ENCODE measurements at regions not wholly inside any gene's neighbourhood (a gene's known extent, or its start where the extent isn't known, plus 50 kb on each side); places are given as distances from the start of the nearest gene placed in this dataset.
A peak's percentile ranks its signal among the peaks of the same experiment; 100 is the strongest.

DNA sequence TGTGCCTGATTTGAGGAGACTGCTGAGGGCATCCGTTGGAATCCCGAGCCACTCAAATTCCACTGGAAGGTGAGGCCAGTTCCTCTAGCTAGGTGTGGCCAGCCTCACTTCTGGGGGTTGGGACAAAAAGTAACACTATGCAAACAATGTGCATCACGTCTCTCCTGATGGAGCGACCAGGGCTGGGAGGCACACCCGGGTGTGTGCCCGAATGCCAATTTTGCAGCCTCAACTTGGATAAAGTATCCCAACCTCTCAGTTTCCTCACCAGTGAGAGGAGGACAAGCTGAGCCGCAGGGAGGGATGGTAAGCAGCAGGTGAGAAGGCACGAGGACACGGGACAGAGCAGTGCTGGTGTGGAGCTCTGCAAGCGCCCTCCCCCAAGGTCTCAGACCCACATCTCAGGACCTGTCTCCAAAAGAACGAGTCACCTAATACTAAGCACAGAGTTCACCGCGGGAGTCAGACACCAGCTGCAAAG is 218.3 kb downstream of the HAUS1 start:
- DNase-seq (ENCODE audit: low spot score), result no peak

DNA sequence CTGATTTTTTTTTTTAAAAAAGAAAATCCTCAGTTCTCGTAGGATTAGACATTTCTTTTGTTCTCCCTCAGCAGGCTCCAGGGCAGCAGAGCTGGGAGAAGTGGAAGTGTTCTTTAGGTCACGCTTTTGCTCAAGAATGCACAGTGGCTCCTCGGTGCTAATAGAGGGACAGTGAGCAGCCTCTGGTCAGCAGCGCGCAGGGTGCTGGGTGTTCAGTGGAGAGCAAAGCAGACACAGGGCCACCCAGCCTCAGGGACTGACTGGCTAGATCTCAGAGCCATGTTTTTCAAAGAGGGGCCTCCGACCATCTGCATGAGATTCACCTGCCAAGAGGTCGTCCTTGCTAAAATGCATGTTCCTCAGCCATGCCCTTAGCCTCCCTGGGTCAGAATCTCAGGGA is 218.8 kb downstream of the HAUS1 start:
- DNase-seq (ENCODE audit: low spot score), result no peak

DNA sequence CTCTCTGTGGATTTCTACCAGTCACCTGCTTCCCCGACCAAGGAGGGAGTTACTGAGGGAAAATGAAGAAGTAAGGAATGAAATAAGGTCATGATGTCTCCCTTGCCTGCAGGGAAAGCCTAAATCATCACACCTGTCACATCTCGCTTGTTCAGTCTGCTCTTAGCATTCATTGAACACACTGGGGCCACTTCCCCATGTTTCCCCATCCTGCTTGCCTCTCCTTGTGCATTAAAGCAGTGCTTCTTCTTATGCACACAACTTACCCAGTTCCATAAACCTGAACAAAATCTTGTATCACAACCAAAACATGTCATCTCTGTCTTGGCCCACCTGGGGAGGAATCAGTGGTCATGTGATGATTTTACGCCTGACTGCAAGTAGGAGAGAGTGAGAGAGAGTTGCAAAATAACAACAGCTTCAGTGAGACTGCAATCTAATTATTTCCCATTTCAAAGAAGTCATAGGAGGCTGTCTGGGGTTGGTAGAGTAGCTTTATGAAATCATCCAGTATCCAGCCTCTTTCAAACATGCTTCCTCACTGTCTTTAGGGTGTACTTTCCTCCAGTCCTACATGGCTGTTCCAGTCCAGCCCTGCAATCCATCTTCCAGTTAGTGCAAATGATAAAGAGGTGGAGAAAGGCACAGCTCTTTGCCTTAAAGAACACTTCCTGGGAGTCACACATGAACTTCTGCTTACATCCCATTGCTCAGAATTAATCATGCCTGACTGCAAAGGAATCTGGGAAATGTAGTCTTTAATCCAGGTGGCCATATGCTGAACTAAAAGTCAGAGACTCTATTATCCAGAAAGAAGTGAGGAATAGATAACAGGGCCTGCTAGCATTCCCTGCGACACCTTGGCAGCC is 220.1 kb downstream of the HAUS1 start:
- peak; percentile 16 for DNase-seq (ENCODE audit: low spot score)

DNA sequence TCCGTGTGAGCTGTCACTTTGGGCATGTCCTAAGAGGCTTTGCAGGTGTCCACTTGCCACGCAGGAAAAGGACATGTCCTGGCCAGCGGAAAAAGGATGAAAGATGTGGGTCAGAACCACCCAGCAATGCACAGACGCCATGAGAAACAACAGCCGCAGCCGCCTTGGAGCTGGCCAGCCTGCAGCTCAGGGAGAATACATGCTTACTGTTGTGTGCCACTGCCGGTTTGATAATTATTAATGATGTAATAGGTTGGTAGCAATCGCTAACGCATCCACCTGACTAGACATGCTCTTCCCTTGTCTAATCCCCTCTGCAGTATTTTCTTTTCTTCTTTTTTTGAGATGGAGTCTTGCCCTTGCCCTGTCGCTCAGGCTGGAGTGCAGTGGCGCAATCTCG is 221.7 kb downstream of the HAUS1 start:
- DNase-seq (ENCODE audit: low spot score), result no peak

DNA sequence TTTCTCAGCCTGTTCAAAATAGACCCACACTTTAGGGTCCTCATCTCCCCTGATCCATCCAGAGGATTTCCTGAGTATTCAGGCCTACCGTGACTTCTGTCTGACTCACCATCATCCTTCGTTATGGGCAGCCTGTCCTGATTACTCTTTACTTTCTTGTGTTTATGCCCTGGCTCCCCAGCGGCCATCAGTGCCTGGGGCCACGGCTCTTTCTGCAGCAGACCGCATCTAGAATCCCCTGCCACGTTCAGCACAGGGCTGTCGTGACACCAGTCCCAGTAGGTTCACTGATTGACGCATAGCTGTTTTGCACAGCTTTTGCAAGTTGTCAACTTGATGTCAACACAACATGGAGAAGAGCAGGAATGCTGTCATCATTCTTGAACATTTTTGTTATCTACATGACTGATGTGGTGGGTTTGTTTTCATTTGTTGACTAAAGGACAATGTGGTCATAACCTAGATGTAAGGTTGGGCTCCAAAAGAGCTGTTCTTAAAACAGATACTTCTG is 225.6 kb downstream of the HAUS1 start:
- DNase-seq (ENCODE audit: low spot score), result no peak

DNA sequence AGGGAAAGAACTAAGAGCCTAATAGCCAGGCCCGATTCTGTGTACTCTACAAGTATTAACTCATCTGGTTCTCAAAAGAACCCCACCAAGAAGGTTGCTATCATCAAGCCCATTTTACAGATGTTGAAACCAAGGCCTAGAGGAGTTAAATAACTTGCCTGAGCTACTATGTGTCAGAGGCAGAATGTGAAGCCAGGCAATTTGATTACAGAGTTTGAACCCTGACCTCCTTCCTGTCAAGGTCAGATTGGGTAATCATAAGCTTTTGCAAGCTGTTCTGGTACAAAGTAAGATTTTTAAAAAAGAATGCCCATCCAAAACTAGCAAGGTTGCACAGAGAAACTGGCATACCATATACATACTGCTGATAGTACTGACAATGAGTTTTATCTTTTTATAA is 227.1 kb downstream of the HAUS1 start:
- DNase-seq (ENCODE audit: low spot score), result no peak

DNA sequence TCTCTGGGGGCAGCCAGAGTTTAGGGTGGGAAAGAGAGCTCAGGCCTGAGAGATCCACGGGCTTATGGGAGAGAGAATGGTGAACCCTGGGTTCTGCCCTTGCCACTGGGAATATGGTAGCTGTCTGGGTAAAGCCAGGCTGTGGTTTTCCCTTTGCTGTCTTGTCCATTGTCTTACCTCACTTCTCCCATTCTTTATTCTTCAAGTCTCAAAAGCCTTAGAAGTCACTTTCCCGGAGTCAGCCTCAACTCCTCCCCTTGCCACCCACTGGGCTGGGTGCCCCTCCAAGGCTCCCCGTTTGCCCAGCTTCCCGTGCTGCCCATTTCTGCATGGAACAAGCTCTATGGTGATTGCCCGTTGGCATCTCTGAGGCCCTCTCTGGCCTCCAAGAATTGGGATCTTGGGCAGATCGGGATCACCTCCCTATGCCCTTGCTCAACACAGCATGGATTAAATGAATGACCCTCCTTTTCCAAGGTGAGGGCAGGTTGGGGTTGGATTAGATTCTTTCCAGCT is 228.2 kb downstream of the HAUS1 start:
- no peak for DNase-seq (ENCODE audit: low spot score)

DNA sequence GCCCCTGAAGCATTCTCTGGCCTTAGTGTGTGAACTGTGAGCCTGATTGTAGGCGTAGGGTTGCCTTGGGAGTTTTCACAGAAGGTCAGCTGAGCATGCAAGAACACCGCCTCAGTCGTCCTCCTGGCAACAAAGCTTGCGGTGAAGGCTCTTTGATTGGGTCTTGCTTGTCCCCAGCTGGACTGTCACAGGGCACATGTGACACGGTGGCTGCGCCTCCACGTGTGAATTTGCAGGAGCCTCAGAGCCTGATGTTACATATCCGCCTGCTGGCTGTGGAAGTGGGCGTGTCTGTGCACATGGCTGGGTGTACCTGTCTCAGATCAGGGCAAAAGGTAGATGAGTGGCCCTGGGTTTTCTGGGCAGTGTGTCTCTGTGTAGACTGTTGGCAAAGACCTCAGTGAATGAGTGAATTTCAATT is 228.7 kb downstream of the HAUS1 start:
- no peak for DNase-seq (ENCODE audit: low spot score)

DNA sequence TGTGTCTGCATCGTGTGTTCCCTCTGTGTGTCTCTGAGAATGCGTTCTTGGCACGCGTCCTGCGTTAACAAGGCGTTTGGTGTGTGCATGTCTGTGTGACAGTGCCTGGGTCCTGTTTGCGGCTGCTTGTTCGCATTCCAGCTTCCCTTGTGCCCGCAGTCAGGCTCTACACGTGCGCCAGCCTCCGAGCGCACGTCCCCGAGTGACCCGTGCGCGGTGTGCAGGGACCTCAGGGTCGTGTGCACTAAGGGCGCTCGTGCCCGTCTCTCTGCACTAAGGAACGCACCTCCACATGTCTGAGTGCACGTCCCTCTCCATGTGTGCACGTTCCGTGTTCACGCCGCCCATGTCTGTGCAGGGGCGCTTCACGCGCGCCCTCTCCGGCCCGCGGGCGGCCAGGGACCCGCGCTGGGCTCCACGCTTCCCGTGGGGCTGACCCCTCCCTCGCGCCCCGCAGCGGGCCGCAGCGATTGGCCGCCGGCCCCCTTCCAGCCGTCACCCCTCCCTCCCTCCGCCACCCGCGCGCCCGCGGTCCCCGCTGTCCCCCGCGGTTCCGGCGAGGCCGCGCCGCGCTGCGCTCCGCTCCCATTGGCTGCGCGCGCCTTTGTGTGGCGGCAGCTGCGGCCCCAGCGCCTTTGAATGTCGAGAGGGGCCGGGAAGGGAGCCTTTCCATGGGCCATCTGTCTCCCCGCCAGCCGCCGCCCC is 229.4 kb downstream of the HAUS1 start:
- DNase-seq (ENCODE audit: low spot score), result no peak

DNA sequence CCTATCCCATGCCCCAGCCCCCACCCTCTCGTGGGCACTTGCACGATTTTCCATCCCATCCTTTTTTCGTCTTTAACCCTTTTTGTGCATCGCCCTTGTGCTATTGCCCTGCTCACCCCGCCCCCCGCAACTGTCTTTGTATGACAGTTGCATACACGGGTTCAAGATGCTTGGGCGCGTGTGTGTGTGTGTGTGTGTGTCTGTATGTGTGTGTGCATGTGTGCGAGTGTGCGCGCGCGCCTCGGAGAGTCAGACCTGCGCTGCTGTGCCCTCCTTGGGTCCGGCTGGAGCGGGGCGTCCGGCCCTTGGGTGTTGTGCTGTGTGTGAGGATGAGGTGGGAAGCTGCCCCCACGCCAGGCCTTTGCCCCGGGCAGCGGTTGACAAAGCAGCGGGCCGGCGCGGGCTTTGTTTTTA is 230.7 kb downstream of the HAUS1 start:
- no peak for DNase-seq (ENCODE audit: low spot score)

DNA sequence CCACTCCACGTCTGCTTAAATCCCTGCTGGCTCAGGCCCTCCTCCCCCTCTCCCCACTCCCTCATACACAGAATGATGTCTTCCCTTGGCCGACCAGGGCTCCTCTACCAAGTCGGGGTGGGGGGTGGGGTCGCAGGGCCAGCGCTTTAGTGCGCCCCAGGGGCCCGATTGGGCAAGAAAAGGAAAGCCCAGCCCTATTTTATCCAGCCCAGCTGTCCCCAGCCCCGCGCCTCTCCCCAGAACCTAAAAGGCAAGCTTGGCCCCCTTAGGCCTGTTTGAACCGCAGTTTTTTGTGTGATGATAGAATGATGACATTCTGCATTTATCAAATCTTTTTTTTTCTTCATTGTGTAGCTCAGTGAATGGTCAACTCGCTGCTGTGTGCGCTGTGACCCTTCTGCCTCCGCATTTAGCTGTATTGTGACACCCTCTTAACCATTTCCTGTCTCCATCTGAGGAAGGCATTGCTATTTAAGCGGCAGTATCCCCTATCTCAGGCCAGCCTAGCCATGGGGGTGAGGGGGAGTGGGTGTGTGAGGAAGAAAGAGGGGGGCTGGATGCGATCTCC is 231.4 kb downstream of the HAUS1 start:
- DNase-seq (ENCODE audit: low spot score), result no peak

DNA sequence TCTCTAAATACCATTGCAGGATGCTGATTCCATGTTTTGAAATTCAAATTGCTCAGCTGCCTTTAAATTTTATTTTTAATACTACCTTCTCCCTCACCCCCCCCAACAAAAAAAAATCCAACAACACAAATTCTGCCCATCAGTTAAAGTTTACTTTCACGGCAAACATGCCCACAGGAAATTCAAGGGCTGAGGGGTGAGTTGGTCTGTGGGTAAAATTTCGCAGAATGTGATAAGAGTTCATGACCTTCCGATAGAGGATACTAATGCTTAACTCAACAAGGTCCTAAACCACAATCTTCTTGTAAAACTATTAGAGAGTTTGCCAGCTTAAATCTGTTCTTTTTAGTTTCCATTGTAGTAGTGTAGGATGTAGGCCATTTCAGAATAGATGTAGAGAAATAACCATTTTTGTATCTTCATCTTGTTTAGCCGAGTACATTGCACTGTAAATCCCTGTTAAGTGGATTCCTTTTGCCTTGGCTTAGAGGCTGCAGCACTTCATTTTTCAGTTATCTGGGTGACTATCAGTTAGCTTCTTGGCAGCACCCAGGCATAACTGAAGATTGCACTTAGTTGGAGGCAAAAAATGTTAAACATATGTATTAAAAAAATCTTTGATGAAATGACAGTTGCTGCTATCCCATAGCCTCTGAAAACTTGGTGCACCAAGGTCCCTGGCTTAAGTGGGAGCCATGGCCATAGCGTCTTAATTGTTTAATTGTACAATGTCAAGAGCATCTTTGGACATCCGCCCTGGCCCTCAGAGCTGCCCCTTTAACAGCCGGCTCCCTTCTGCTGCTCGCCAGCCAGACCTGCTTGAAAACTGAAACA is 232.3 kb downstream of the HAUS1 start:
- DNase-seq (ENCODE audit: low spot score), result no peak

DNA sequence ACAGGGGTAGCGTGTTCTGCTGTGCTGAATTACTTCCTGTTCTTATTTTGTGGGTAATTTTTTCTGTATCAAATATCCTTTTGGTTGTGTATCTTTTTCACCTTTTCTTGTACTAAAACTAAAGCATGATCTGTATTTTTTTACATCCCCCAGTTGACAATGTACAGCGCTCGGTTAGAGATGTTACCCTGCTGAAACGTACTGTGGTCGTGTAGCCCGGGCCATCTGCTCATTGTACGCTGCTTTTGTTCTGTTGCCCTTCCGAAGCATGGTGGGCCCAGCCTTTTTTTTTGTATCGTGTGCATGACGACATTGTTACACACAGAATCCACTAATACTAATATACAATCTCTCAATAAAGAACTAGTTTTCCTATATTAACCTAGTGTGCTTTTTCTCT is 233.1 kb downstream of the HAUS1 start:
- no peak for DNase-seq (ENCODE audit: low spot score)

DNA sequence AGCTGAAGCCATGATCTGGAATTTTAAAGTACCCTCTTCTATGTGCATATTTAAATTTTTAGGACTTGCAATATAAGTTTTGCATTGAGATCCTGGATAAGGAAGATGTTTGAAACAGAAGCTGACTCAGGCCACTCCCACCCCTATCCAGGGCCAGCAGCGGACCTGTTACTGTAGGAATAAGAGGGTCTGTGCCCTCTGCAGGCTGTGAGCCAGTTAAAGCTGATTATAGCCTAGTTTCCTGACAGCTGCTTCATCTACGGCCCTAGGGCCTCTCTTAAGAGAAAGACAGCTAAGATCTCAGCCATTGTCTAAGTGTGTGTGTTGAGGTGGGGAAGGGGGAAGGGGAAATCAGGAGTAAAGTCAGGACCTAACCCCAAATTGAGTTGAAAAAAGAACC is 234.0 kb downstream of the HAUS1 start:
- DNase-seq (ENCODE audit: low spot score), result no peak

DNA sequence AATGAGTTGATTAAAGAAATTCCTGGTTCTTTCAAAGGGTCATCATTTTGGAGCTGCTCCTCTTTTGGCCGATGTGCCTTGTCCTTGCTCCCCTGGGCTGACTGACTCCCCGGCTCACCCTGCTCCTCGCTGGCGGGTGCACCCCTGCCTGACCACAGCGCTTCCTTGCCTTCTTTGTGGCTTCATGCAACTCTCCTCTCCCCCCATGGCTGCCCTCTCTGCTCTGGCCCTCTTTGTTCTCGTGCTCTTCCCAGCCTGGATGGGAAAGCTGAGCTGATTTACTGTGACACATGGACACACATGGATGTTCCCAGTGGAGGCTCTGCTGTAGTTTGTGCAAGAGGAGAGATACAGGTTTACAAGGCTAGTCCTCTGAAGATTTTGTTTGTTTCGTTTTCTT is 234.6 kb downstream of the HAUS1 start:
- DNase-seq (ENCODE audit: low spot score), result no peak

DNA sequence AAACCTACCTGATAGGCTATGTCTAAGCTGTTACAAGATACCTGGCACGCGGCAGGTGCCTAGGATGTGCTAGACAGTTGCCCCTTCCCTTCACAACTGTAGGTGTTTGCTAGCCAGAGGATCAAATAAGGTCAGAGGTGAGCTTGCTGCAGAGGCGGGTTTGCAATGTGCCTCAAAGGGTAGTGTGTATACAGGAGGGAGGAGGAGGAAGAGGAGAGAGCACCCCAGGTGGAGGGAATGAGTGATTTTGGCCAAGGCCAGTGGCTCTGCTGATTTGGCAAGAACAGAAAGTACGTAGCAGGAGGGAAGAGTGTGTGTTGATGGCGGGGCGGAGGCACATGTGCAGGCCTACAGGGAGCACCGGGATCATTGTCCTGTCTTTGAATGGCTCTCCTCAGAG is 236.5 kb downstream of the HAUS1 start:
- no peak for DNase-seq (ENCODE audit: low spot score)

DNA sequence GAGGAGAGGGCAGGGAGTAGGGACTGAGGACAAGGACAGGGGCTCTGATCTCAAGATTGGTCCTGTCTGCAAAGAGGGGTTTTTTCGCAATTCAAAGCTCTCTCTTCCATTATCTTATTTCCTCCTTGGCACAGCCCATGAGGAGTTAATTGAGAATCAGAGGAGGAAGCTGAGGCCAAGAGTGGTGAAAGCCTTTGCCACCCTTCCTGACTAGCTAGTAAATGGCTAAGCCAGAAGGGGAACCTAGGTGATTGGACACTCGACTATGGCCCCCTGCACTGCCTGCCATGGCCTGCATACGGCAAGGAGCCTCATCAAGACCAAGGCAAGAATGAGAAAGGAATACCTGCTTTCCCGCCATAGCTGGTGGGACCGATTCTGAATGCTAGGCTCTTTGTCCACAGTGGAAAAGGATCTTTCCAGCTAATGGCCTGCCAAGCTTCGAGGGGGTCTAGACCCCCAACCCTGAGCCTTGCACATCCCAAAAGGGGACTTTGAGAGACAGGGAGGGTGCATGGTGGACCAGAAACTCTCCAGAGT is 237.9 kb downstream of the HAUS1 start:
- no peak for DNase-seq (ENCODE audit: low spot score)

DNA sequence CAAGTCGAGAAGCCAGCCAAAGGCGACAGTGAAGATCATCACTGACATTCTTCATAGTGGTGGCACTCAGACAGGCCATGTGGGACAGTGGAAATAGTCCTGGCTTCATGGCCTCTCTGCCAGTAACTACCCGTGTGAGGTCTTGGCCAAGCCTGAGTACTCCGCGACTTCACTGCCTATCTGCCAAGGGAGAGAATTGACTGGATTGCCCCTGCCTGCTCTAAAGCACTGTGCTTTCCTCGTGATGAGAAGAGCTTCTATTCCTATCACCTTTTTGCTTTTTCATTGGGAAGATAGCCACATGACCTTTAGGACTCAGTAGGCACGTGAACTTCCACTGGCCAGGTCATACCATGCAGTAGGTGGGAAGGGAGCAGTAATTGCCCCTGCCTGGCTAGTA is 239.3 kb downstream of the HAUS1 start:
- DNase-seq (ENCODE audit: low spot score), result no peak

DNA sequence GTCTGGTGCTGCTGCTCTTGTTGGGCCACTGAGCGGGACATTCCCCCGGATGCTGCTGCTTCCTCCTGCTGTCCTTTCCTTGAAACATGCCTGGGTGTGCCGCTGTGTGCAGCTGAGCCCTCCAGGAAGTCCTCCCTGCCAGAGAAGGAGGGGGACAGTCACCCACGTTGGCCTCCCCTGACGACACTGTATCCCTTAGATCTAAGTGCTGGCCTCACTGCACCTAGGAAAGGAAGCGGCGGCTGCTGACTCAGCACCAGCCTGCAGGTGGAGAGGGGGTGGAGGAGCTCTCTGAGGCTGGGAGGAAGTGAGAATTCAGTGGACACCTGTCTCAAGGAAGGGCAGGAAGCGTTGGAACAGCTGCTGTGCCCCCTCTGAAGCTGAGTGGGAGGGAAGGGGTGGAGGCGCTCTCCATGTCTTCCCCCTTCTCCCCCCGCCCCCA is 239.8 kb downstream of the HAUS1 start:
- DNase-seq (ENCODE audit: low spot score), result peak; percentile 60

DNA sequence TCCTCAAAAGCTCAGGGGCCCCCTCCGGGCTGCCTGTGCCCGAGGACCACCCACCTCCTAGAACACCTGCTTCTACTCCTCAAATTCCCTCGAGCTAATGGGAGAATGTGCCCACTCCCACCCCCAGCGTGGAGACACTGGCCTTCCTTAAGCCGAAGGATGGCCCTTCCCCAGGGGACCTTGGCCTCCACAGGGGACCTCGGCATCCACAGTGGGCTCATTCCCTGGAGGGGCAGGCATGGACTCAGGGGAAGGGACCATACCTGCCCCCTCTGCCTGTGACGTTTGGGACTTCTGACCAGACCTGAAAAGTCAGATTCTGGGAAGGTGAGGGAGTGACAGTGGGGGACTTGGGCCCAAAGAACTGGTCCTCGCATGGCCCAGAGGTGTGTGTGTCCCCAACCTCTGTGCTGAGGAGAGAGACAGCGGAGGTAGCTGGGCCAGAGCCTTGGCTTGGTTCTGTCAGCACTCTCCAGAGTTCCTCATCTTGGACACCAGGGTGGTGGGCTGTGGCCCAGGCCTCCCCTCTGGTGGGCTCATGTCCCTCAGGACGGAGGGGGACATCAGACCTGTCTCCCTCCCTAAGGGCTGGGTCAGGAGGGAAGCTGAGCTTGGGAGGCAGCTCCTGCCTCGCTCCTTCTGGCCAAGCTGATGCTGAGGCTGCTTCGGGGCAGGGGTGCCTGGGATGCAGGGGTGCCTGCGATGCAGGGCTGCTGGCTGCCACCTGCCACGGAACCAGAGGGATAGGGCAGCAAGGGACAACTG is 240.4 kb downstream of the HAUS1 start:
- no peak for DNase-seq (ENCODE audit: low spot score)

DNA sequence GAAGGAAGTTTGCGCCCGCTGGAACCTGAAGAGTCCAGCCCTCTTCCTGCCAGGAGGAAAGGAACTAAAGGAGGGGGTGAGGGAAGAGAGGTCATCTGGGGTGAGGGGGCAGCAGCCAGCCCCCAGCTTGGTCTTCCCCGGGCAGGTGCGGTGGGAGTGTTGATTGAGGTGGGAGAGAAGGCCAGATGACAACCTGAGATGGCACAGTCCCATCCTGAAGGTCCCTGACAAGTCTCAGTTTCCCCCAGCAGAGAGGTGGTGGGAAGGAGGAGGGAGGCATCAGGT is 240.9 kb downstream of the HAUS1 start:
- no peak for DNase-seq (ENCODE audit: low spot score)

Measured in NAMALWA (cell line).